GM23338 (cell line): ENCODE measurements at regions not wholly inside any gene's neighbourhood (a gene's known extent, or its start where the extent isn't known, plus 50 kb on each side); places are given as distances from the start of the nearest gene placed in this dataset.

Source experiments
- ATAC-seq: fragments of 200-7000 bp; cut with Tn5 transposase; 3 replicates; pipeline ENCODE4 v1.9.1; 2020
- DNase-seq: peaks from one replicate; pipeline ENCODE4 v3.0.0-alpha.2; 2015; ENCODE audit warnings: low spot score
- H2AFZ ChIP-seq: fragments of 200-600 bp; sonication (generic); 2 replicates; pipeline ENCODE4 v1.8.0; 2016; ENCODE audit warnings: antibody characterized with exemption, mild to moderate bottlenecking, moderate library complexity
- H3F3A ChIP-seq: fragments of 200-600 bp; sonication (generic); replicated peaks from 2 replicates; pipeline ENCODE4 v1.8.0; 2017; ENCODE audit warnings: antibody characterized with exemption, mixed run types, low read depth
- H3K27ac ChIP-seq: fragments of 200-600 bp; sonication (generic); 2 replicates; pipeline ENCODE4 v1.6.1; 2016; ENCODE audit warnings: low read depth
- H3K27me3 ChIP-seq: fragments of 200-600 bp; sonication (generic); 2 replicates; pipeline ENCODE4 v1.8.0; 2016; ENCODE audit warnings: mild to moderate bottlenecking, mixed run types, moderate library complexity; ENCODE audit not compliant: insufficient read depth
- H3K36me3 ChIP-seq: fragments of 200-600 bp; sonication (generic); 2 replicates; pipeline ENCODE4 v1.8.0; 2016; ENCODE audit warnings: mild to moderate bottlenecking; ENCODE audit not compliant: insufficient read depth
- H3K4me1 ChIP-seq: fragments of 200-600 bp; sonication (generic); 2 replicates; pipeline ENCODE4 v1.8.0; 2016; ENCODE audit warnings: mild to moderate bottlenecking, moderate library complexity; ENCODE audit not compliant: insufficient read depth
- H3K4me2 ChIP-seq: fragments of 200-600 bp; sonication (generic); 2 replicates; pipeline ENCODE4 v1.7.1; 2017; ENCODE audit warnings: mixed run types
- H3K4me3 ChIP-seq: fragments of 200-600 bp; sonication (generic); 2 replicates; pipeline ENCODE4 v1.6.1; 2016; ENCODE audit warnings: mixed run types
- H3K79me2 ChIP-seq: fragments of 200-600 bp; sonication (generic); replicated peaks from 2 replicates; pipeline ENCODE4 v1.8.0; 2017; ENCODE audit warnings: mild to moderate bottlenecking; ENCODE audit not compliant: insufficient read depth
- H3K9me2 ChIP-seq: fragments of 200-600 bp; sonication (generic); 2 replicates; pipeline ENCODE4 v1.8.0; 2017; ENCODE audit not compliant: insufficient read depth
- H4K20me1 ChIP-seq: fragments of 200-600 bp; sonication (generic); replicated peaks from 2 replicates; pipeline ENCODE4 v1.8.0; 2017; ENCODE audit warnings: mild to moderate bottlenecking; ENCODE audit not compliant: insufficient read depth
- H3K27ac Mint-ChIP-seq: 2 replicates; pipeline ENCODE4 v1.8.0; 2020; ENCODE audit warnings: inconsistent platforms, mild to moderate bottlenecking, moderate library complexity, mixed read lengths
- H3K27me3 Mint-ChIP-seq: 3 replicates; pipeline ENCODE4 v1.8.0; 2022; ENCODE audit warnings: low read depth, mild to moderate bottlenecking, moderate library complexity, mixed read lengths, inconsistent platforms; ENCODE audit not compliant: insufficient read depth, poor library complexity
- H3K36me3 Mint-ChIP-seq: 3 replicates; pipeline ENCODE4 v1.8.0; 2021; ENCODE audit warnings: low read depth, mild to moderate bottlenecking, inconsistent platforms, moderate library complexity, mixed read lengths
- H3K4me1 Mint-ChIP-seq: 3 replicates; pipeline ENCODE4 v1.8.0; 2020; ENCODE audit warnings: mild to moderate bottlenecking, inconsistent platforms, mixed read lengths
- H3K4me3 Mint-ChIP-seq: 3 replicates; pipeline ENCODE4 v1.8.0; 2021; ENCODE audit warnings: moderate library complexity, mild to moderate bottlenecking, inconsistent platforms, mixed read lengths
- H3K9me3 Mint-ChIP-seq: 3 replicates; pipeline ENCODE4 v1.8.0; 2020; ENCODE audit warnings: moderate library complexity, mild to moderate bottlenecking, inconsistent platforms, mixed read lengths
- CREB1 ChIP-seq: fragments of 250-450 bp; sonication (Bioruptor Pico); IDR thresholded peaks from 2 replicates; pipeline ENCODE4 v1.5.0; 2020; ENCODE audit warnings: low read depth, mild to moderate bottlenecking, moderate library complexity
- EZH2 ChIP-seq: fragments of 200-600 bp; sonication (generic); IDR thresholded peaks from one replicate; pipeline ENCODE4 v1.8.0; 2017; ENCODE audit warnings: antibody characterized with exemption, mild to moderate bottlenecking, low read depth; ENCODE audit not compliant: unreplicated experiment
- JUNB ChIP-seq: IDR thresholded peaks from one replicate; pipeline ENCODE4 v1.6.1; 2016; ENCODE audit warnings: antibody characterized with exemption; ENCODE audit not compliant: unreplicated experiment
- POLR2AphosphoS5 ChIP-seq: IDR thresholded peaks from 2 replicates; pipeline ENCODE4 v1.6.1; 2016; ENCODE audit warnings: antibody characterized with exemption, low read depth
- TF ChIP-seq, protein P1 (sequence below): fragments of 250-450 bp; sonication (Bioruptor Pico); IDR thresholded peaks from 2 replicates; pipeline ENCODE4 v1.5.0; 2020; ENCODE audit warnings: mild to moderate bottlenecking, moderate library complexity

DNA sequence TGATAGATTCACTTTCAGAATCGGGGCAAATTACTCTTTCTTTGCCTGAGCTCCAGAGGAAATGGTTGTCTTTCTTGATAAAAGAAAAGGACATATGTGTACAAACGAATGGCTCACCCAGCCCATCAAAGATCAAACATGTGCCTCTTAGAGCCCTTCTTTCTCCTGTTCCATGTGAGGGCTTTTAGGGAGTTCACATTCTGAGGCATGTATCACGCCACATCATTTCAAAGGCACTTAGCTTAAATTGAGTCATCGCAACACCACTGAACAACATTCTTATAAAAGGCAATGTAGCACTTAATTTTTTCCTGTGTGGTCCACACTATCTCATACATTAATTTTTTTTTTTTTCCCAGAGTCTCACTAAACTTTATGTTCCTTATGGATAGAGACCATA is 521.0 kb downstream of the SUCLA2 start (continued):
- TF ChIP-seq, protein P1, sequence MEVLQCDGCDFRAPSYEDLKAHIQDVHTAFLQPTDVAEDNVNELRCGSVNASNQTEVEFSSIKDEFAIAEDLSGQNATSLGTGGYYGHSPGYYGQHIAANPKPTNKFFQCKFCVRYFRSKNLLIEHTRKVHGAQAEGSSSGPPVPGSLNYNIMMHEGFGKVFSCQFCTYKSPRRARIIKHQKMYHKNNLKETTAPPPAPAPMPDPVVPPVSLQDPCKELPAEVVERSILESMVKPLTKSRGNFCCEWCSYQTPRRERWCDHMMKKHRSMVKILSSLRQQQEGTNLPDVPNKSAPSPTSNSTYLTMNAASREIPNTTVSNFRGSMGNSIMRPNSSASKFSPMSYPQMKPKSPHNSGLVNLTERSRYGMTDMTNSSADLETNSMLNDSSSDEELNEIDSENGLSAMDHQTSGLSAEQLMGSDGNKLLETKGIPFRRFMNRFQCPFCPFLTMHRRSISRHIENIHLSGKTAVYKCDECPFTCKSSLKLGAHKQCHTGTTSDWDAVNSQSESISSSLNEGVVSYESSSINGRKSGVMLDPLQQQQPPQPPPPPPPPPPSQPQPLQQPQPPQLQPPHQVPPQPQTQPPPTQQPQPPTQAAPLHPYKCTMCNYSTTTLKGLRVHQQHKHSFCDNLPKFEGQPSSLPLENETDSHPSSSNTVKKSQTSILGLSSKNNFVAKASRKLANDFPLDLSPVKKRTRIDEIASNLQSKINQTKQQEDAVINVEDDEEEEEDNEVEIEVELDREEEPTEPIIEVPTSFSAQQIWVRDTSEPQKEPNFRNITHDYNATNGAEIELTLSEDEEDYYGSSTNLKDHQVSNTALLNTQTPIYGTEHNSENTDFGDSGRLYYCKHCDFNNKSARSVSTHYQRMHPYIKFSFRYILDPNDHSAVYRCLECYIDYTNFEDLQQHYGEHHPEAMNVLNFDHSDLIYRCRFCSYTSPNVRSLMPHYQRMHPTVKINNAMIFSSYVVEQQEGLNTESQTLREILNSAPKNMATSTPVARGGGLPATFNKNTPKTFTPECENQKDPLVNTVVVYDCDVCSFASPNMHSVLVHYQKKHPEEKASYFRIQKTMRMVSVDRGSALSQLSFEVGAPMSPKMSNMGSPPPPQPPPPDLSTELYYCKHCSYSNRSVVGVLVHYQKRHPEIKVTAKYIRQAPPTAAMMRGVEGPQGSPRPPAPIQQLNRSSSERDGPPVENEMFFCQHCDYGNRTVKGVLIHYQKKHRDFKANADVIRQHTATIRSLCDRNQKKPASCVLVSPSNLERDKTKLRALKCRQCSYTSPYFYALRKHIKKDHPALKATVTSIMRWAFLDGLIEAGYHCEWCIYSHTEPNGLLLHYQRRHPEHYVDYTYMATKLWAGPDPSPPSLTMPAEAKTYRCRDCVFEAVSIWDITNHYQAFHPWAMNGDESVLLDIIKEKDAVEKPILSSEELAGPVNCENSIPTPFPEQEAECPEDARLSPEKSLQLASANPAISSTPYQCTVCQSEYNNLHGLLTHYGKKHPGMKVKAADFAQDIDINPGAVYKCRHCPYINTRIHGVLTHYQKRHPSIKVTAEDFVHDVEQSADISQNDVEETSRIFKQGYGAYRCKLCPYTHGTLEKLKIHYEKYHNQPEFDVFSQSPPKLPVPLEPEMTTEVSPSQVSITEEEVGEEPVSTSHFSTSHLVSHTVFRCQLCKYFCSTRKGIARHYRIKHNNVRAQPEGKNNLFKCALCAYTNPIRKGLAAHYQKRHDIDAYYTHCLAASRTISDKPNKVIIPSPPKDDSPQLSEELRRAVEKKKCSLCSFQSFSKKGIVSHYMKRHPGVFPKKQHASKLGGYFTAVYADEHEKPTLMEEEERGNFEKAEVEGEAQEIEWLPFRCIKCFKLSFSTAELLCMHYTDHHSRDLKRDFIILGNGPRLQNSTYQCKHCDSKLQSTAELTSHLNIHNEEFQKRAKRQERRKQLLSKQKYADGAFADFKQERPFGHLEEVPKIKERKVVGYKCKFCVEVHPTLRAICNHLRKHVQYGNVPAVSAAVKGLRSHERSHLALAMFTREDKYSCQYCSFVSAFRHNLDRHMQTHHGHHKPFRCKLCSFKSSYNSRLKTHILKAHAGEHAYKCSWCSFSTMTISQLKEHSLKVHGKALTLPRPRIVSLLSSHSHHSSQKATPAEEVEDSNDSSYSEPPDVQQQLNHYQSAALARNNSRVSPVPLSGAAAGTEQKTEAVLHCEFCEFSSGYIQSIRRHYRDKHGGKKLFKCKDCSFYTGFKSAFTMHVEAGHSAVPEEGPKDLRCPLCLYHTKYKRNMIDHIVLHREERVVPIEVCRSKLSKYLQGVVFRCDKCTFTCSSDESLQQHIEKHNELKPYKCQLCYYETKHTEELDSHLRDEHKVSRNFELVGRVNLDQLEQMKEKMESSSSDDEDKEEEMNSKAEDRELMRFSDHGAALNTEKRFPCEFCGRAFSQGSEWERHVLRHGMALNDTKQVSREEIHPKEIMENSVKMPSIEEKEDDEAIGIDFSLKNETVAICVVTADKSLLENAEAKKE (CRISPR knock-in tag), result no peak

DNA sequence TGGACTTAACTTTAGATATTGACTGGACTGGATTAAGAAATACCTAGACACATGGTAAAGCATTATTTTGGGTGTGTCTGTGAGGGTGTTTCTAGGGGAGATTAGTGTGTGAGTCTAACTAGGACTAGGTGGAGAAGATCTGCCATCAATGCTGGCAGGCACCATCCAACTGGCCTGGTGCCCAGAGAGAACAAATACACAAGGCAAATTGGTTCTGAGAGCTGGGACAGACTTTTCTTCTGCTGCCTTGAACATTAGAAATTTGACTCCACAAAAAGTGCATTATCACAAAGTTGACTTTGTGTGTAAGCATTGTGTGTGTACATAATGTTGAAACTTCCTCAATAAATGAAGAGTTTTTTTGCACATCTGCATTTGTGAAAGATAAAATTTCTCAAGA is 522.1 kb downstream of the SUCLA2 start:
- Histone ChIP-seq H3K9me2 (0 out of 2 replicates have a peak, but pooled peaks cover 9% of the 10 kb centered on the region), H3K79me2 (no peaks in the 10 kb centered on the region), H3K4me3 (no peak overlapping the region), H3K36me3 (no peaks in the 10 kb centered on the region), H3K27me3 (no peaks in the 10 kb centered on the region), H3K4me1 (peaks cover 12% of the 10 kb centered on the region; the same call in 1 of the 2 replicates), H3K27ac (no peak overlapping the region), H3K4me2 (no peak overlapping the region), H2AFZ (no peak overlapping the region), H3F3A (no peaks in the 10 kb centered on the region), H4K20me1 (no peaks in the 10 kb centered on the region)
- TF ChIP-seq CREB1 (CRISPR knock-in tag) (no peak), POLR2AphosphoS5 (no peak), JUNB (no peak), EZH2 (no peak)
- Mint-ChIP-seq H3K36me3 (no peaks in the 10 kb centered on the region), H3K9me3 (no peaks in the 10 kb centered on the region), H3K27me3 (no peaks in the 10 kb centered on the region), H3K4me3 (no peak overlapping the region), H3K27ac (no peak overlapping the region), H3K4me1 (peaks cover 16% of the 10 kb centered on the region; the same call in 2 of the 3 replicates)
- DNase-seq (no peak), ATAC-seq (no peak)
